ENCODE measurements at regions not wholly inside any gene's neighbourhood (a gene's known extent, or its start where the extent isn't known, plus 50 kb on each side); places are given as distances from the start of the nearest gene placed in this dataset.

DNA sequence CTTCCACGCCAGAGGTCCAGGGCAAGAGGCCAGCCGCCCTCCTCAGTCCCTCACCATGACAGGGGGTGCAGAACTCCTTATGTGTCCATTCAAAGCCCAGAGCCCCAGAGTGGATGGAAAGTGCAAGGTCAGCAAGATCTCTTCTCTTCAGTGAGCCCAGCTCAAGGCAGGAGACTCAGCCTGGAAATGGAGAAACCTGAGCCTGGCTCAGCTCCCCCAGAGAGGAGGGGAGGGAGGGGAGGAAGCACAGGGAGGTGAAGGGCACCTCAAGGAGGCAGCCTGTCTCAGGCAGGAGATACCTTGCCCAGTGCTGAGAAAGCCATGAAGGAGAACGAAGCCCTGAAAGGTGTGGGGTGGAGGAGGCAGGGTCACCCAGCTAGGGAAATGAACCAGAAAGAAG lies 121.8 kb upstream of the PJA1 start:
- no peak for TF ChIP-seq CTCF (IDR thresholded peaks at IDR 0.05; ENCODE audit: borderline replicate concordance, extremely low read depth, low read length, poor library complexity, severe bottlenecking)
- no peak for TF ChIP-seq EZH2 (IDR thresholded peaks at IDR 0.05; ENCODE audit: borderline replicate concordance, low read depth, low read length, severe bottlenecking)
